ENCODE measurements at regions not wholly inside any gene's neighbourhood (a gene's known extent, or its start where the extent isn't known, plus 50 kb on each side); places are given as distances from the start of the nearest gene placed in this dataset.

GRCh38 chr4:59823311-59823710 lies 1376.8 kb upstream of the ADGRL3 start:
- no peak overlapping the region for H3K9ac ChIP-seq (ENCODE audit: low read length)
- H3K9me2 ChIP-seq (replicated peaks; ENCODE audit: low read length), result no peaks in the 10 kb centered on the region
- ATAC-seq (no peak), DNase-seq (no peak)
- no peak overlapping the region for H3K4me3 ChIP-seq (ENCODE audit: low read length)
- no peaks in the 10 kb centered on the region for H3K79me2 ChIP-seq (ENCODE audit: low read length)
- H3K36me3 ChIP-seq (ENCODE audit: low read depth, low read length), result no peaks in the 10 kb centered on the region
- CTCF ChIA-PET, result no interaction called here
- H4K20me1 ChIP-seq (ENCODE audit: low read length), result no peaks in the 10 kb centered on the region
- intact Hi-C loops (cut with micrococcal nuclease), result no loop called here
- no peak overlapping the region for H3K4me2 ChIP-seq (ENCODE audit: low read length)
- no peak overlapping the region for H2AFZ ChIP-seq (ENCODE audit: low read length)
- POLR2A ChIA-PET (ENCODE audit: unreplicated experiment), result no interaction called here
- H3F3A ChIP-seq (ENCODE audit: low read length, unreplicated experiment), result no peaks in the 10 kb centered on the region
- H3K27ac ChIP-seq (ENCODE audit: low read length), result no peak overlapping the region
- TF ChIP-seq EZH2 (IDR thresholded peaks at IDR 0.05; ENCODE audit: low read length, unreplicated experiment), result no peak
- TF ChIP-seq CTCF (conservative IDR thresholded peaks at IDR 0.05; ENCODE audit: low read depth, low read length), result no peak
- no peak for TF ChIP-seq EZH2phosphoT487 (IDR thresholded peaks at IDR 0.05; ENCODE audit: borderline replicate concordance, low read length)
- no peaks in the 10 kb centered on the region for H3K9me3 ChIP-seq (ENCODE audit: low read length)
- no peaks in the 10 kb centered on the region for H3K4me1 ChIP-seq (ENCODE audit: insufficient read depth, low read length)
- H3K27me3 ChIP-seq (ENCODE audit: low read length), result no peaks in the 10 kb centered on the region
- BruUV-seq (replicated peaks), result no TSS peak

- Histone ChIP-seq H3K79me2 (ENCODE audit: low read length) (no peaks in the 10 kb centered on the region), H3K4me2 (ENCODE audit: low read length) (no peak overlapping the region), H3K36me3 (ENCODE audit: low read depth, low read length) (no peaks in the 10 kb centered on the region), H3K27me3 (ENCODE audit: low read length) (no peaks in the 10 kb centered on the region), H3K9me2 (replicated peaks; ENCODE audit: low read length) (no peaks in the 10 kb centered on the region), H3K27ac (ENCODE audit: low read length) (no peak overlapping the region), H3F3A (ENCODE audit: low read length, unreplicated experiment) (no peaks in the 10 kb centered on the region), H3K9me3 (ENCODE audit: low read length) (no peaks in the 10 kb centered on the region), H2AFZ (ENCODE audit: low read length) (no peak overlapping the region), H3K9ac (ENCODE audit: low read length) (no peak overlapping the region), H3K4me3 (ENCODE audit: low read length) (no peak overlapping the region), H4K20me1 (ENCODE audit: low read length) (no peaks in the 10 kb centered on the region), H3K4me1 (ENCODE audit: insufficient read depth, low read length) (no peaks in the 10 kb centered on the region)
- ChIA-PET CTCF (no interaction called here), POLR2A (ENCODE audit: unreplicated experiment) (no interaction called here)
- TF ChIP-seq EZH2 (IDR thresholded peaks at IDR 0.05; ENCODE audit: low read length, unreplicated experiment), result no peak
- no peak for TF ChIP-seq CTCF (conservative IDR thresholded peaks at IDR 0.05; ENCODE audit: low read depth, low read length)
- no peak for ATAC-seq
- DNase-seq, result no peak
- no TSS peak for BruUV-seq (replicated peaks)
- intact Hi-C loops (cut with micrococcal nuclease), result no loop called here
Observed at GRCh38 chr4:59825104-59825503, 1375.0 kb upstream of the ADGRL3 start.

GRCh38 chr4:59831746-59832145 lies 1368.4 kb upstream of the ADGRL3 start:
- no peak overlapping the region for H3K4me2 ChIP-seq (ENCODE audit: low read length)
- no peaks in the 10 kb centered on the region for H3K4me1 ChIP-seq (ENCODE audit: insufficient read depth, low read length)
- ATAC-seq, result no peak
- no peaks in the 10 kb centered on the region for H3K36me3 ChIP-seq (ENCODE audit: low read depth, low read length)
- H3K79me2 ChIP-seq (ENCODE audit: low read length), result no peaks in the 10 kb centered on the region
- no peak overlapping the region for H3K9ac ChIP-seq (ENCODE audit: low read length)
- TF ChIP-seq EZH2 (IDR thresholded peaks at IDR 0.05; ENCODE audit: low read length, unreplicated experiment) (no peak), EZH2phosphoT487 (IDR thresholded peaks at IDR 0.05; ENCODE audit: borderline replicate concordance, low read length) (no peak), CTCF (conservative IDR thresholded peaks at IDR 0.05; ENCODE audit: low read depth, low read length) (no peak)
- H3F3A ChIP-seq (ENCODE audit: low read length, unreplicated experiment), result no peaks in the 10 kb centered on the region
- no peak for DNase-seq
- BruUV-seq (replicated peaks), result no TSS peak
- no peaks in the 10 kb centered on the region for H3K9me3 ChIP-seq (ENCODE audit: low read length)
- H3K27ac ChIP-seq (ENCODE audit: low read length), result no peak overlapping the region
- no peak overlapping the region for H3K4me3 ChIP-seq (ENCODE audit: low read length)
- ChIA-PET CTCF (no interaction called here), POLR2A (ENCODE audit: unreplicated experiment) (no interaction called here)
- H2AFZ ChIP-seq (ENCODE audit: low read length), result peak overlapping the region; percentile 16; the same call in 1 of the 2 replicates
- H4K20me1 ChIP-seq (ENCODE audit: low read length), result no peaks in the 10 kb centered on the region
- H3K9me2 ChIP-seq (replicated peaks; ENCODE audit: low read length), result no peaks in the 10 kb centered on the region
- intact Hi-C loops (cut with micrococcal nuclease), result no loop called here
- H3K27me3 ChIP-seq (ENCODE audit: low read length), result no peaks in the 10 kb centered on the region

Measured in PC-3 (cell line).